ENCODE measurements at regions not wholly inside any gene's neighbourhood (a gene's known extent, or its start where the extent isn't known, plus 50 kb on each side); places are given as distances from the start of the nearest gene placed in this dataset.

- in situ Hi-C loops (cut with MboI) = no loop called here
These were observed 170.6 kb upstream of the MYT1L start for GRCh38 chr2:2501454-2502200.

More at GRCh38 chr2:2501454-2502200, 170.6 kb upstream of the MYT1L start:
- Histone ChIP-seq H2AFZ (ENCODE audit: low read depth, low read length) (no peak overlapping the region), H3K9ac (ENCODE audit: insufficient read depth in 1 of 2, low read depth in 2 of 2, low read length in 2 of 2) (no peak overlapping the region), H4K20me1 (replicated peaks; ENCODE audit: control insufficient read depth, insufficient read depth, low read length) (no peaks in the 10 kb centered on the region), H3K36me3 (ENCODE audit: control insufficient read depth, insufficient read depth, low read length) (no peaks in the 10 kb centered on the region), H3K9me1 (ENCODE audit: control insufficient read depth, insufficient read depth, low read length) (no peaks in the 10 kb centered on the region), H3K4me2 (ENCODE audit: insufficient read depth, low read length) (no peak overlapping the region), H3K79me2 (ENCODE audit: control insufficient read depth, insufficient read depth, low read length) (no peaks in the 10 kb centered on the region), H3K27me3 (ENCODE audit: control insufficient read depth in 2 of 2, insufficient read depth in 2 of 2, low read length in 2 of 2) (no peaks in the 10 kb centered on the region; a peak in 1 of 5 replicates), H3K4me1 (replicated peaks in 1 of 2; ENCODE audit: control insufficient read depth in 2 of 2, insufficient read depth in 2 of 2, low read length in 2 of 2) (no peaks in the 10 kb centered on the region), H3K27ac (ENCODE audit: extremely low read depth, low read depth, low read length) (no peak overlapping the region), H3K9me3 (replicated peaks; ENCODE audit: control insufficient read depth, insufficient read depth, low read depth, low read length) (no peaks in the 10 kb centered on the region), H3K4me3 (no peak overlapping the region)
- ChIA-PET POLR2A (no interaction called here), CTCF (ENCODE audit: low intra/inter-chr PET ratio) (no interaction called here)
- FAIRE-seq (no peak), DNase-seq (ENCODE audit: extremely low read depth in 1 of 4, low spot score in 3 of 4) (no peak), ATAC-seq (no peak)
- 2% methylated on average over 9 of the region's 9 CpGs for WGBS (ENCODE audit: insufficient coverage, low coverage, missing lambda C conversion rate)
- BruUV-seq (replicated peaks) = no TSS peak
- intact Hi-C loops (cut with micrococcal nuclease) = no loop called here
- TF ChIP-seq ZNF24 (IDR thresholded peaks at IDR 0.05) (no peak), STAG1 (CRISPR knock-in tag; IDR thresholded peaks at IDR 0.05; ENCODE audit: borderline replicate concordance) (no peak), ZNF184 (CRISPR knock-in tag; IDR thresholded peaks at IDR 0.05) (no peak), MTF1 (CRISPR knock-in tag; IDR thresholded peaks at IDR 0.05; ENCODE audit: borderline replicate concordance) (no peak), HMGXB4 (CRISPR knock-in tag; IDR thresholded peaks at IDR 0.05) (no peak), PCBP1 (IDR thresholded peaks at IDR 0.05; ENCODE audit: low read depth, low read length, poor library complexity, severe bottlenecking) (no peak), RBBP5 (IDR thresholded peaks at IDR 0.05; ENCODE audit: borderline replicate concordance, insufficient read depth, low read length, poor library complexity, severe bottlenecking) (no peak), NFE2 (IDR thresholded peaks at IDR 0.05; ENCODE audit: low read depth) (no peak), E2F8 (IDR thresholded peaks at IDR 0.05; ENCODE audit: low read depth, partially characterized antibody) (no peak), KLF1 (tag; IDR thresholded peaks at IDR 0.05) (no peak), ZNF124 (CRISPR knock-in tag; IDR thresholded peaks at IDR 0.05) (no peak), CCNT2 (IDR thresholded peaks at IDR 0.05; ENCODE audit: borderline replicate concordance, extremely low read depth, insufficient read length, low read depth, low read length) (no peak), RFX5 (IDR thresholded peaks at IDR 0.05; ENCODE audit: low read depth, low read length) (no peak), PURB (CRISPR knock-in tag; IDR thresholded peaks at IDR 0.05; ENCODE audit: low read depth) (no peak), GTF2E2 (tag; IDR thresholded peaks at IDR 0.05) (no peak), SNRNP70 (optimal IDR thresholded peaks at IDR 0.05; ENCODE audit: low read depth, low read length) (no peak), SRF (CRISPR knock-in tag; IDR thresholded peaks at IDR 0.05) (no peak), GTF2A2 (tag; IDR thresholded peaks at IDR 0.05) (no peak), ZNF584 (CRISPR knock-in tag; IDR thresholded peaks at IDR 0.05; ENCODE audit: low read depth) (no peak)

Data from K562 (cell line).